ENCODE measurements at regions not wholly inside any gene's neighbourhood (a gene's known extent, or its start where the extent isn't known, plus 50 kb on each side); places are given as distances from the start of the nearest gene placed in this dataset.

DNA sequence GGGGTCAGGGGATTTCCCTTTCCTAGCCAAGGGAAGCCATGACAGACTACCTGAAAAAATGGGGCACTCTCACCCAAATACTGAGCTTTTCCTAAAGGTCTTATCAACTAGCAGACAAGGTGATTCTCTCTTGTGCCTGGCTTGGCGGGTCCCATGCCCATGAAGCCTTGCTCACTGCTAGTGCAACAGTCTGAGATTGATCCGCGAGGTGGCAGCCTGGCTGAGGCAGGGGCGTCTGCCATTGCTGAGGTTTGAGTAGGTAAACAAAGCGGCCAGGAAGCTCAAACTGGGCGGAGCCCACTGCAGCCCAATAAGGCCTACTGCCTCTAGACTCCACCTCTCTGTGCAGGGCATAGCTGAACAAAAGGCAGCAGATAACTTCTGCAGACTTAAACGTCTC, 152.6 kb upstream of the PMFBP1 start:
- 95 to 96% methylated on average over 7 of the region's 7 CpGs for WGBS, 2 experiments
- Histone ChIP-seq H3K27me3 (ENCODE audit: control insufficient read depth, insufficient read depth, low read length, poor library complexity, severe bottlenecking) (no peaks in the 10 kb centered on the region), H3K4me3 (ENCODE audit: insufficient read depth, low read depth, low read length) (no peak overlapping the region), H3K9me3 (ENCODE audit: control insufficient read depth, low read length) (peaks cover 2% of the 10 kb centered on the region), H3K36me3 (ENCODE audit: control insufficient read depth, insufficient read depth, low read length) (no peaks in the 10 kb centered on the region), H3K27ac (ENCODE audit: insufficient read depth, low read depth, low read length, poor library complexity, severe bottlenecking) (no peak overlapping the region), H3K4me1 (ENCODE audit: control insufficient read depth, insufficient read depth, low read length) (no peaks in the 10 kb centered on the region)

DNA sequence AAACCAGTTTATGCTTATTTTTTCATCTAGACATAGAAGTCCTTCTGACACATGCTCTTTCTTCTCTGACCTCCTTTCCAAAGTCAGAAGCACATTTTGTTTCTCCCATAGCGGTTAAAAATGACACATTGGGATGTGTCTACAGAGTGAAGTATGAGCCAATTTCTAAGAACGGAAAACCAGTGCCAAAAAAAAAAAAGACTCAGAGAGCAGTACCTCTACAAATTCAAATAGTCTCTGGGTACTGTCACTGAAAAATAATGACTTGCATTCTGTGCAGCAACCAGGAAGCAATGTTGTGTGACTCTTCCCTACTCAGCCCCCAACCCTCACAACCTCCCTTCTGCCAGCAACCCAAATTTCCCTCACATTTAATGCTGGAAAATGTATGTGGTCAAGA, 145.5 kb upstream of the PMFBP1 start:
- peaks cover 2% of the 10 kb centered on the region for H3K9me3 ChIP-seq (ENCODE audit: control insufficient read depth, low read length)
- WGBS, 2 experiments = 96% methylated on average over 2 of the region's 2 CpGs
- H3K4me3 ChIP-seq (ENCODE audit: insufficient read depth, low read depth, low read length) = no peak overlapping the region

DNA sequence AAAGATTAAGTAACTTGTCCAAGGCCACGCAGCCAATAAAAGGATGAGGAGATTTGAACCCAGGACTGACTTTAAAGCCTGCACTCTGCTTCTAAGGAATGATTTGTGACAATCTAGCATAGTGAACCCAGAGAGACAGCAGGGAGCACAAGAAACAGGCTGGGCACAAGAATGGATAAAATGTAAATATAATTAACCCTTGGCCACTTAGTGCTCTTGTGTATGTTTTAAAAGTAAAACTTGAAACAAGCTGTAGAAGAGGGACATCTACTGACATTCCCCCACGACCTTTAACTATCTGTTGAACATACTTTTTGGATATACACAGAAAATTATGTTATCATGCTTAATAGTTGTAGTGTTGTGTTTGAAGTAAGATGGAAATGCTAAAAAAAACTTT, 141.9 kb upstream of the PMFBP1 start:
- no peaks in the 10 kb centered on the region for H3K9me3 ChIP-seq (ENCODE audit: control insufficient read depth, low read length)
- no peaks in the 10 kb centered on the region for H3K4me1 ChIP-seq (ENCODE audit: control insufficient read depth, insufficient read depth, low read length)
- no peak overlapping the region for H3K4me3 ChIP-seq (ENCODE audit: insufficient read depth, low read depth, low read length)
- 89 to 90% methylated on average over 1 to 2 of the region's 2 CpGs for WGBS, 2 experiments
- no peak overlapping the region for H3K27ac ChIP-seq (ENCODE audit: insufficient read depth, low read depth, low read length, poor library complexity, severe bottlenecking)
- H3K27me3 ChIP-seq (ENCODE audit: control insufficient read depth, insufficient read depth, low read length, poor library complexity, severe bottlenecking) = no peaks in the 10 kb centered on the region
- no peaks in the 10 kb centered on the region for H3K36me3 ChIP-seq (ENCODE audit: control insufficient read depth, insufficient read depth, low read length)

More for the DNA sequence above, 145.5 kb upstream of the PMFBP1 start:
- no peak overlapping the region for H3K27ac ChIP-seq (ENCODE audit: insufficient read depth, low read depth, low read length, poor library complexity, severe bottlenecking)
- no peaks in the 10 kb centered on the region for H3K27me3 ChIP-seq (ENCODE audit: control insufficient read depth, insufficient read depth, low read length, poor library complexity, severe bottlenecking)
- no peaks in the 10 kb centered on the region for H3K36me3 ChIP-seq (ENCODE audit: control insufficient read depth, insufficient read depth, low read length)
- no peaks in the 10 kb centered on the region for H3K4me1 ChIP-seq (ENCODE audit: control insufficient read depth, insufficient read depth, low read length)

DNA sequence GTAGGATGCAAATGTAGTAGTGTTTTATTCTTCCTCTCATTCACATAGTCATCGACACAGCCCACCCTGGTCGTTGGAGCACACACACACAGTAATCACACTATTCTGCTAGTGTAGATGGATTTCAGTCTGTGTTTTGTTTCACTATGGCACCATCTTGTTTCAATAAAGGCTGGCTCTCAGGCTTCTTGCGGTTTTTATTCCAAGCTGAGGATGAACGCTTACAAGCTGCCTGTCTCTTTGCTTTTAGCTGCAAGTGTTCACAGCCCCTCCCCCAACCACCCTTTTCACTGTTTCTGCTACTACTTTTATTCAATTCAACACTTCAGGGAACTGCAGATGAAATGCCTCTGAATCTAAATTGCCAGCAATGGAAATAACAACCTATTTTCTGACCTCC, 140.9 kb upstream of the PMFBP1 start:
- H3K4me3 ChIP-seq (ENCODE audit: insufficient read depth, low read depth, low read length) = no peak overlapping the region
- 83 to 87% methylated on average over 2 to 4 of the region's 4 CpGs for WGBS, 2 experiments
- H3K9me3 ChIP-seq (ENCODE audit: control insufficient read depth, low read length) = no peaks in the 10 kb centered on the region
- no peaks in the 10 kb centered on the region for H3K4me1 ChIP-seq (ENCODE audit: control insufficient read depth, insufficient read depth, low read length)
- no peaks in the 10 kb centered on the region for H3K27me3 ChIP-seq (ENCODE audit: control insufficient read depth, insufficient read depth, low read length, poor library complexity, severe bottlenecking)
- no peaks in the 10 kb centered on the region for H3K36me3 ChIP-seq (ENCODE audit: control insufficient read depth, insufficient read depth, low read length)
- H3K27ac ChIP-seq (ENCODE audit: insufficient read depth, low read depth, low read length, poor library complexity, severe bottlenecking) = no peak overlapping the region

DNA sequence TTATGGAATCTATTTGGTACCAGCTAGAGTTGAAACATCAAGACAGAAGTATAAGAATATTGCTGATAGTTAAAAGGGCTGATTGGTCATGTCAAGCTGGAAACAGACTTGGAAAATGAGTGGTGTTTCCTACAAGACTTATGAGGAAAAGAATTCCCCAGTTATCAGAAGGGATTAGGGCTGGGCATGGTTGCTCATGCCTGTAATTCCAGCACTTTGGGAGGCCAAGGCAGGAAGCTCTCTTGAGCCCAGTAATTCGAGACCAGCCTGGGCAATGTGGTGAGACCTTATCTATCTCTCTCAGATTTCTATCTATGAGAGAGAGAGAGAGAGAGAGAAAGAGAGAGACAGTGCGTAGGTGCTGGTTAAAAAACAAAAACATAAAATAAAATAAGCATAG, 139.5 kb upstream of the PMFBP1 start:
- no peak overlapping the region for H3K27ac ChIP-seq (ENCODE audit: insufficient read depth, low read depth, low read length, poor library complexity, severe bottlenecking)
- no peaks in the 10 kb centered on the region for H3K9me3 ChIP-seq (ENCODE audit: control insufficient read depth, low read length)
- WGBS, 2 experiments = 57 to 87% methylated on average over 1 of the region's 2 CpGs
- no peaks in the 10 kb centered on the region for H3K4me1 ChIP-seq (ENCODE audit: control insufficient read depth, insufficient read depth, low read length)
- H3K4me3 ChIP-seq (ENCODE audit: insufficient read depth, low read depth, low read length) = no peak overlapping the region
- H3K27me3 ChIP-seq (ENCODE audit: control insufficient read depth, insufficient read depth, low read length, poor library complexity, severe bottlenecking) = no peaks in the 10 kb centered on the region
- no peaks in the 10 kb centered on the region for H3K36me3 ChIP-seq (ENCODE audit: control insufficient read depth, insufficient read depth, low read length)

DNA sequence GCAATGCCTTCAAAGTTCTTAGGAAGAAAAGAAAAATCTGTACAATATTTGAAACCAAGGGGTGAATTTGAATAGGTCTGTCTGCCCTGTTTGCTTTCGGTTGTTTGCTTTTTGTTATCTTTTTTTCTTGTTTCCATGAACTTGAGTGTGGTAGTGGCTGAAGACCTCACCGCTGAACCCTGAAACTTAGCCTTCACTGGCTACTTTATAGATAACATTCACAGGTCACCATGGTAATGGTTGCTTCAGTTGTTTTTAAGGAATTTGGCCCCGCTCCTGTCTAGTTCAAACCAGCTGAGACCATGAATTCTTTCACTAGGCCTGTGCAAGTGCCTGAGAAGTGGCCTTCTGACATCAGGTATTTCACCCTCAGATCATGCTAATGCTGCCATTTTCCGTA, 137.0 kb upstream of the PMFBP1 start:
- 95 to 96% methylated on average over 4 of the region's 4 CpGs for WGBS, 2 experiments
- Histone ChIP-seq H3K9me3 (ENCODE audit: control insufficient read depth, low read length) (no peaks in the 10 kb centered on the region), H3K27ac (ENCODE audit: insufficient read depth, low read depth, low read length, poor library complexity, severe bottlenecking) (no peak overlapping the region), H3K36me3 (ENCODE audit: control insufficient read depth, insufficient read depth, low read length) (no peaks in the 10 kb centered on the region), H3K4me1 (ENCODE audit: control insufficient read depth, insufficient read depth, low read length) (no peaks in the 10 kb centered on the region), H3K4me3 (ENCODE audit: insufficient read depth, low read depth, low read length) (no peak overlapping the region), H3K27me3 (ENCODE audit: control insufficient read depth, insufficient read depth, low read length, poor library complexity, severe bottlenecking) (no peaks in the 10 kb centered on the region)

DNA sequence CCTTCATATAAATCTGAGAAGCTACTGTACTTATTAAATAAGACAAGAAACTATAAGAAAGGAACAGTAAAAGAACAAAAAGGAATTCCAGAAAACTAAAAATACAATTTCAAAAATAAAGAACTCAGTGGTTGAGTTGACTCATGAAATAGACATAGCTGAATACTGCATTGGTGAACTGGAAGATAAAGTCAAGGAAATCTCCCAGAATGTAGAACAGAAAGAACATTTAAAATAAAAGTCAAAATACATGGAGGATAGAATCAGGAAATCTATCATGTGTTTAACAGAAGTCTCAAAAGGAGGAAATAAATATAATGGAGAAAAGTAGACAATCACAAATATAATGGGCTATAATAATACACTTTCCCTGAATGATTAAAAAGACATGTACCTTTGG, 136.4 kb upstream of the PMFBP1 start:
- Histone ChIP-seq H3K4me3 (ENCODE audit: insufficient read depth, low read depth, low read length) (no peak overlapping the region), H3K27me3 (ENCODE audit: control insufficient read depth, insufficient read depth, low read length, poor library complexity, severe bottlenecking) (no peaks in the 10 kb centered on the region), H3K36me3 (ENCODE audit: control insufficient read depth, insufficient read depth, low read length) (no peaks in the 10 kb centered on the region), H3K9me3 (ENCODE audit: control insufficient read depth, low read length) (no peaks in the 10 kb centered on the region), H3K27ac (ENCODE audit: insufficient read depth, low read depth, low read length, poor library complexity, severe bottlenecking) (no peak overlapping the region), H3K4me1 (ENCODE audit: control insufficient read depth, insufficient read depth, low read length) (no peaks in the 10 kb centered on the region)

DNA sequence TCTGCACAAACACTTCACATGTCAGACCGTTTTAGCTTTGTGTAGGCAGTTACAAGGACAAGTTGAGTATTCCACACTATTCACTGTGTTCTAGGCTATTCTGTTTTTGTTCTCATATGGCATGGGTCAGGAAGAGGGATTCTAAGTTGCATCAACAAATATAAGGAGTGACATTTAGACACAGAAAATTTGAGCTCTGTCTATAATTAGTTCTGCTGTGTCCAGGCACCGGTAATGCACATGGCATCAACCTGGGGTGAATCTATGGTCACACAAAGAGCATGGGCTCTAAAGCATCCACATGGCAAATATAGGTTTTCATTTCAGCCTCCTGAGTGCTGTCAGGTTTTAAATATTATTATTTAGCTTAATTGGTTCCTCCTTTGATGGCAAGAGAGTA, 130.4 kb upstream of the PMFBP1 start:
- no peaks in the 10 kb centered on the region for H3K27me3 ChIP-seq (ENCODE audit: control insufficient read depth, insufficient read depth, low read length, poor library complexity, severe bottlenecking)
- H3K36me3 ChIP-seq (ENCODE audit: control insufficient read depth, insufficient read depth, low read length) = peaks cover 3% of the 10 kb centered on the region
- H3K4me3 ChIP-seq (ENCODE audit: insufficient read depth, low read depth, low read length) = no peak overlapping the region
- WGBS, 2 experiments = 95 to 98% methylated on average over 2 of the region's 2 CpGs
- no peaks in the 10 kb centered on the region for H3K9me3 ChIP-seq (ENCODE audit: control insufficient read depth, low read length)
- no peak overlapping the region for H3K27ac ChIP-seq (ENCODE audit: insufficient read depth, low read depth, low read length, poor library complexity, severe bottlenecking)
- H3K4me1 ChIP-seq (ENCODE audit: control insufficient read depth, insufficient read depth, low read length) = no peaks in the 10 kb centered on the region

DNA sequence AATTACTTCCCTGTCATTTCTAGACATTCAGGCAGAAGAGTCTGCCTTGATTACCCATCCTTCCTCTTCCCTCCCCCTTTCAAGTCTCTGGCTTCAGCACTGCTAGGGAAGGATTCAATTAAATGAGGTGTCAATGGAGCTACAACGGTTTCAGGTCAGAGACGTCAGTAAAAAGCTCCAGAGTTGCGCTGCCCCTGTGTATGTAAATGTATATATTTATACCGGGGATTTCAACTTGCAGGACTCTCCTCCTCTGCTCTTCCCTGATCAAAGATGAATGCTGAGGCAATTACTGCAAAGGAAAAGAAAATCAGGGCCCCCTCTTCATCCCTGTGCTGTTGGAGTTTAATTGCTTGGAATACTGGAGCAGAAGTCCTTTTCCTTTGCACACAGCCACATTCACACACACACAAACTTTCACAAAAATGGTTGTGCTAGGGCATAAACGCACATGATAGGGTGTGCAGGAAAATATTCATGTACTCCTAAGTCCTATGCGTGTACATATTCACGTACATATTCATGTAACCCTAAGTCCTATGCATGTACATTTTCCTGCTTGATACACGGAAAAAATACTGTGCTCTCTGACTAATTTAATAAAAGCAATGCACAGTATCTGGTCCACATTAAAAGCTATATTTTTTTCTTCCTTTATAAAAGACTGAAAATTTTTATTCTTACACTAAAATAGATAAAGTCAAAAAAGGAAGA, 129.7 kb upstream of the PMFBP1 start:
- no peaks in the 10 kb centered on the region for H3K4me1 ChIP-seq (ENCODE audit: control insufficient read depth, insufficient read depth, low read length)
- H3K36me3 ChIP-seq (ENCODE audit: control insufficient read depth, insufficient read depth, low read length) = peaks cover 3% of the 10 kb centered on the region
- 82 to 86% methylated on average over 8 of the region's 8 CpGs for WGBS, 2 experiments
- no peak overlapping the region for H3K27ac ChIP-seq (ENCODE audit: insufficient read depth, low read depth, low read length, poor library complexity, severe bottlenecking)
- no peak overlapping the region for H3K4me3 ChIP-seq (ENCODE audit: insufficient read depth, low read depth, low read length)
- H3K27me3 ChIP-seq (ENCODE audit: control insufficient read depth, insufficient read depth, low read length, poor library complexity, severe bottlenecking) = no peaks in the 10 kb centered on the region
- no peaks in the 10 kb centered on the region for H3K9me3 ChIP-seq (ENCODE audit: control insufficient read depth, low read length)

DNA sequence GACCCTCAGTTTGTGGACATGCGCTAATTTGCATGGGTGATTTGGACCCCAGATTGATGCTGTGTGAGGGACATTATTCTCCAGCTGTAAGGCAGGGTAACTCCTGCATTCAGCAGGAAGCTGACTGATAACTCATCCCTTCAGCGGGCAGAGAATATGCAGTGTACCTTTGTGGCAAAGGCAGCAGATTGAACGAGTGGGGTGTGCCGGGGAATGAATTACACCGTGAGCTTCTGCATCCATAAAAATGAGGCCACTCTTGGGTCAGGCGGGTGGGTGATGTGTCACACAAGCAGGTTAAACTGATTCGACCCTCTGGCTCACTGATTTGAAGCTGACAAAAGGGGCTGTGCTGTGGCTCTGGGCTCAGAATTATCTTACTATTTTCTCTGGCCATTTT, 128.9 kb upstream of the PMFBP1 start:
- Histone ChIP-seq H3K4me3 (ENCODE audit: insufficient read depth, low read depth, low read length) (no peak overlapping the region), H3K27ac (ENCODE audit: insufficient read depth, low read depth, low read length, poor library complexity, severe bottlenecking) (no peak overlapping the region), H3K36me3 (ENCODE audit: control insufficient read depth, insufficient read depth, low read length) (peaks cover 3% of the 10 kb centered on the region), H3K9me3 (ENCODE audit: control insufficient read depth, low read length) (no peaks in the 10 kb centered on the region), H3K27me3 (ENCODE audit: control insufficient read depth, insufficient read depth, low read length, poor library complexity, severe bottlenecking) (no peaks in the 10 kb centered on the region), H3K4me1 (ENCODE audit: control insufficient read depth, insufficient read depth, low read length) (no peaks in the 10 kb centered on the region)
- 86 to 91% methylated on average over 7 of the region's 7 CpGs for WGBS, 2 experiments
